Activated T-cell treated with anti-CD3 and anti-CD28 coated beads, Interleukin-2, amount 50 U/mL, for 24 hours (primary cell): ENCODE measurements at regions not wholly inside any gene's neighbourhood (a gene's known extent, or its start where the extent isn't known, plus 50 kb on each side); places are given as distances from the start of the nearest gene placed in this dataset.

ENCODE experiments used
- DNase-seq: peaks from one replicate; pipeline ENCODE4 v3.0.0-alpha.2; 2020
- H3K27ac Mint-ChIP-seq: 2 replicates; pipeline ENCODE4 v1.8.0; 2020; ENCODE audit warnings: mild to moderate bottlenecking, mixed read lengths
- H3K27me3 Mint-ChIP-seq: 2 replicates; pipeline ENCODE4 v1.8.0; 2020; ENCODE audit warnings: mixed read lengths
- H3K36me3 Mint-ChIP-seq: 2 replicates; pipeline ENCODE4 v1.8.0; 2020; ENCODE audit warnings: low read depth, mixed read lengths
- H3K4me1 Mint-ChIP-seq: 2 replicates; pipeline ENCODE4 v1.8.0; 2020; ENCODE audit warnings: low read depth, mixed read lengths
- H3K4me3 Mint-ChIP-seq: 2 replicates; pipeline ENCODE4 v1.8.0; 2020; ENCODE audit warnings: mild to moderate bottlenecking, moderate library complexity, mixed read lengths
- H3K9me3 Mint-ChIP-seq: 2 replicates; pipeline ENCODE4 v1.8.0; 2020; ENCODE audit warnings: mixed read lengths

GRCh38 chr11:29842061-29842460 is 174.8 kb downstream of the KCNA4 start:
- H3K4me1 Mint-ChIP-seq: no peaks in the 10 kb centered on the region
- H3K4me3 Mint-ChIP-seq: no peak overlapping the region
- H3K36me3 Mint-ChIP-seq: no peaks in the 10 kb centered on the region
- H3K9me3 Mint-ChIP-seq: peaks cover 2% of the 10 kb centered on the region
- H3K27me3 Mint-ChIP-seq: no peaks in the 10 kb centered on the region
- H3K27ac Mint-ChIP-seq: no peak overlapping the region
- no peak for DNase-seq

- H3K4me3 Mint-ChIP-seq: no peak overlapping the region
- H3K27ac Mint-ChIP-seq: no peak overlapping the region
- peaks cover 25% of the 10 kb centered on the region for H3K9me3 Mint-ChIP-seq
- DNase-seq: no peak
- H3K27me3 Mint-ChIP-seq: no peaks in the 10 kb centered on the region
- no peaks in the 10 kb centered on the region for H3K4me1 Mint-ChIP-seq
- H3K36me3 Mint-ChIP-seq: no peaks in the 10 kb centered on the region
Observed at GRCh38 chr11:29826878-29827277, 190.0 kb downstream of the KCNA4 start.

- Mint-ChIP-seq H3K4me1 (no peaks in the 10 kb centered on the region), H3K36me3 (no peaks in the 10 kb centered on the region), H3K9me3 (peaks cover 22% of the 10 kb centered on the region), H3K27me3 (no peaks in the 10 kb centered on the region), H3K4me3 (no peak overlapping the region), H3K27ac (no peak overlapping the region)
- DNase-seq: no peak
Observed at GRCh38 chr11:29816359-29816758, 200.5 kb downstream of the KCNA4 start.

DNA sequence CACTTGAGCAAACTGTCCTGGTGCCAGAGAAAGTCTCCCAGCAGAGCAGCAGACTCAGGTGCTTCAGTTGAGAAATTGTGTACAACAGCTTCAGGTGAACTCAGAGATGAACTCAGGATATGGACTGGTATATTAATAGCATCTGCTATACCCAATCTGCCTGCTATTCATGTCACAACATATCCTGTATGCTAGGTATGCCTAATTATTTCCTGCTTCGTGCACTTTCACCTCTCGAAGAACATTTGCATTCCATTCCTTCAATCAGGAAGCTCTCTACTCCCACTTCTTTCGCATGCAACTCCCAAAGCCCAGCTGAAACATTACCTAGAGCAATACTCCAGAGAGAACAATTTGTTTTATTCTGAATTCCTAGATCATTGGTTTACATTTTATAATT is 207.7 kb downstream of the KCNA4 start:
- H3K27ac Mint-ChIP-seq: no peak overlapping the region
- no peaks in the 10 kb centered on the region for H3K4me1 Mint-ChIP-seq
- no peak for DNase-seq
- peaks cover 11% of the 10 kb centered on the region for H3K9me3 Mint-ChIP-seq
- no peak overlapping the region for H3K4me3 Mint-ChIP-seq
- no peaks in the 10 kb centered on the region for H3K36me3 Mint-ChIP-seq
- no peaks in the 10 kb centered on the region for H3K27me3 Mint-ChIP-seq

DNA sequence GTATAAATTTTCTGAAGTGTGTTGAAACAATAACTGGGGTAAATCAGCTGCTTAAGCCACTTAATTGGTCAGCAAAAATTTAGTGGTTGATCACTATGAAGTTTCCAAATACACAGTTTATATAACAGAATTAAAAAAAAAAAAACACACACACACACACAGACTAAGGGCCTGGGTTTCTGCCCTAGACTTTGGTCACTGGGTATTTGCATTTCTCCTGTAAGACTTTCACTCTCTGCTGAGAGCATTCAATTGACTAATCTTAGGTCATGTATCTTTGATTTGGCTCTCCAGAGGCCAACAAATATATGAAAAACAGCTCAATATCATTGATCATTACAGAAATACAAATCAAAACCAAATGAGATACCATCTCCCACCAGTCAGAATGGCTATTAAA is 214.3 kb downstream of the KCNA4 start:
- Mint-ChIP-seq H3K4me3 (no peak overlapping the region), H3K27ac (no peak overlapping the region), H3K9me3 (peaks cover 10% of the 10 kb centered on the region), H3K27me3 (no peaks in the 10 kb centered on the region), H3K36me3 (no peaks in the 10 kb centered on the region), H3K4me1 (no peaks in the 10 kb centered on the region)
- DNase-seq: no peak

DNA sequence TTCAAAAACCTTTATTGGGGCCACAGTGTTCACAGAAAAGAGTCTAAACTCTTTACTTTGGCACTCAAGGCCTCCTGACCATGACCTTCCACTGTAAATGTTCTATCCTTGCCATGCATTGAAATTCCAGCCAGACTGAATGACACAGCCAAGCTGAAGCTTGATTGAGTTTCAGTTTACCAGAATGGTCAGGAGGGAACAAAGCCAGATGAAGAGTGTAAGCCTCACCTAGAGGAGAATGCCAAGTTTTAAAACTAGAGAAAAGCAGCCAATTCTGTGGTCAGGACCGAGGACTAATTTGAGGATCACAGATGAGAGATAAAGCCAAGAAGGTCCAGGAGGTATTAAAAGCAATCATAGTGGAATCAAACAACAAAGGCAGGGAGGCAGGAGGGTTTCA is 215.3 kb downstream of the KCNA4 start:
- Mint-ChIP-seq H3K4me1 (no peaks in the 10 kb centered on the region), H3K4me3 (no peak overlapping the region), H3K27ac (no peak overlapping the region)

GRCh38 chr11:29786092-29786491 is 230.7 kb downstream of the KCNA4 start:
- no peak for DNase-seq
- H3K4me1 Mint-ChIP-seq: no peaks in the 10 kb centered on the region
- no peaks in the 10 kb centered on the region for H3K27me3 Mint-ChIP-seq
- H3K9me3 Mint-ChIP-seq: peaks cover 21% of the 10 kb centered on the region
- H3K4me3 Mint-ChIP-seq: no peak overlapping the region
- no peak overlapping the region for H3K27ac Mint-ChIP-seq
- H3K36me3 Mint-ChIP-seq: no peaks in the 10 kb centered on the region

More for the DNA sequence above, 215.3 kb downstream of the KCNA4 start:
- peaks cover 7% of the 10 kb centered on the region for H3K9me3 Mint-ChIP-seq
- H3K36me3 Mint-ChIP-seq: no peaks in the 10 kb centered on the region
- no peaks in the 10 kb centered on the region for H3K27me3 Mint-ChIP-seq
- DNase-seq: no peak

DNA sequence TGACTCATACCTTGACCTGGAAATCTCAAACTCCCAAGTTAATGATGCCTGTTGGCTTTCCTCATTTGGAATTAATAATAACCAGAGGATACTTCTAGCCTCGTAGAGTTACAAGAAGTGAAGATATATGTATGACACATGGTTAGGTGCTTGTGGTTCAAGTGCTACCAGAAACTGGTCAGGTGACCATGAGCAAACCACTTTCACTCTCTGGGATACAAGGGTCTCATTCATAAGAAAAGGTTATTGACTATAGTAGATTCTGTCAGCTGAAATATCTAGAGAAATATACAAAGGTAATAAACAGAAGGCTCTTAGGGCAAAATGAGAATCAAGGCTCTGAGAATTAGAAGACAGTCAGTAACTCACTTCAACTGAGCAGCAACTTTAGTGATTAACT is 233.3 kb downstream of the KCNA4 start:
- H3K36me3 Mint-ChIP-seq: no peaks in the 10 kb centered on the region
- H3K9me3 Mint-ChIP-seq: peaks cover 22% of the 10 kb centered on the region
- no peak overlapping the region for H3K27ac Mint-ChIP-seq
- DNase-seq: no peak
- H3K27me3 Mint-ChIP-seq: no peaks in the 10 kb centered on the region
- H3K4me1 Mint-ChIP-seq: no peaks in the 10 kb centered on the region
- no peak overlapping the region for H3K4me3 Mint-ChIP-seq

GRCh38 chr11:29782447-29782846 is 234.4 kb downstream of the KCNA4 start:
- Mint-ChIP-seq H3K4me3 (no peak overlapping the region), H3K36me3 (no peaks in the 10 kb centered on the region), H3K4me1 (no peaks in the 10 kb centered on the region), H3K27ac (no peak overlapping the region), H3K27me3 (no peaks in the 10 kb centered on the region), H3K9me3 (peaks cover 24% of the 10 kb centered on the region)
- no peak for DNase-seq

DNA sequence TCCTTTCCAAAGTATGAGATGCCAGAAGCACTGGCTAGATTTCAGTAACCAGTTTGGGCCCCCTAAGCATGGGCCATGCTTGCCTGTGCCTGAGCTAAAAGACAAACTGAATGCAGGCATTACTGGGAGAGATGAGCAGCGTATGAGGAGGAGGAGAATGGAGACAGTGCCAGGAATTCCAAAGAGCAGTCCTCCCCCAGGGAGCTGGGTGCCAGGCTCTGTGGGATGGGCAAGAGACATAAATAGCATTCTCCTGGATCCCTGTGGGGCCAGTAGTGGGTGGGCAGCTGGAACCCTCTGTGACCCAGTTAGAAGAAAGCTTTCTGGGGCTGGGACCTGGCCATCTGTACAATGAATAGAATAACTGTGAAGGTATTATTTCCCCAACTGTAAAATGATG is 235.6 kb downstream of the KCNA4 start:
- H3K36me3 Mint-ChIP-seq: no peaks in the 10 kb centered on the region
- H3K4me3 Mint-ChIP-seq: no peak overlapping the region
- no peak overlapping the region for H3K27ac Mint-ChIP-seq
- no peak for DNase-seq
- H3K9me3 Mint-ChIP-seq: peaks cover 23% of the 10 kb centered on the region
- no peaks in the 10 kb centered on the region for H3K4me1 Mint-ChIP-seq
- no peaks in the 10 kb centered on the region for H3K27me3 Mint-ChIP-seq

DNA sequence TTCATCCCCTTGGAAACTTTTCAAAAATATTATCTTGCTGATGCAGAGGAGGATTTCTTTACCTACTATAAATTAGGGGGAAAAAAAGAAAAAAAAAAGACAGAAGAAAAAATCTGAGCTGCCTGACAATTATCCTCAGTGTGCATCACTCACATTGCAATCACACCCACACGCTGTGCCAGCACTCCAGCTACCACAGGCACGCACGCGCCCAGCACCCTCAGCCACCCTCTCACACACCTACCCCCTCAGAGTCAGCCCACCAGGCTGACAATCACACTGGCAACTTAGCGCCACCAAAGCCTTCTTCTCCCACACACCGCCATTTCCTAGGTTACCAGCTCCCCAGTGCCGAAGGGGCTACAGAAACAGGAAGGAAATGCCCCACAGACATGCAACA is 236.1 kb downstream of the KCNA4 start:
- Mint-ChIP-seq H3K4me1 (no peaks in the 10 kb centered on the region), H3K9me3 (peaks cover 18% of the 10 kb centered on the region), H3K27ac (no peak overlapping the region), H3K36me3 (no peaks in the 10 kb centered on the region), H3K4me3 (no peak overlapping the region), H3K27me3 (no peaks in the 10 kb centered on the region)
- DNase-seq: no peak

DNA sequence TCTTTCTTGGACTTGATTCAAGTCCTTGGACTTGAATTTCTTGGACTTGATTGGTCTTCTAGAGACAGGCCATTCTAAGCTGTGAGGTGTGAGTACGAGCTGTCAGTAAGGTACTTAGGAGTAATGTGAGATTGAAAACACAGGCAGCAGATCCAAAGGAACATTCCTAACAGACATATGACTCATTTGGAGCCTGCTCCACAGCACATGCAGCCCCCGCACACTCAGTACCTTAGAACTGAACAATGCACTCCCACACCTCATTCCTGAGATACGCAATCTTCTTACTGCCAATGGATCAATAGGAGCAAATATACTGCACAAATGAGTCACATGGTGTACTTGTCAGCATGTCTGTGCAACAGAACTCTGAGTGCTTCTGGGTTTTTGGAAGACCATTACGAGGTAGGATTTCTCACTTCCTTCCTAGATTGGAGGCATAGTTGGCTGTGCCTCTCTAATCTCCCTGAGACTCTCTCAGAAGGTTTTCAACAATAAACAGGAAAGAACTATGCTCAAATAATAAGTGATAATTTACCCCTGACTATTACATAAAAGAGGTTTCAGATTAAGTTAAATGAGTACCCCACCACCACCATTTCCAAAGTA is 243.1 kb downstream of the KCNA4 start:
- Mint-ChIP-seq H3K4me3 (no peak overlapping the region), H3K27ac (no peak overlapping the region), H3K4me1 (no peaks in the 10 kb centered on the region), H3K27me3 (no peaks in the 10 kb centered on the region), H3K9me3 (peaks cover 19% of the 10 kb centered on the region), H3K36me3 (no peaks in the 10 kb centered on the region)
- no peak for DNase-seq

GRCh38 chr11:29756871-29757270 is 260.0 kb downstream of the KCNA4 start:
- H3K27me3 Mint-ChIP-seq: no peaks in the 10 kb centered on the region
- DNase-seq: no peak
- no peaks in the 10 kb centered on the region for H3K36me3 Mint-ChIP-seq
- H3K9me3 Mint-ChIP-seq: peaks cover 15% of the 10 kb centered on the region
- H3K4me1 Mint-ChIP-seq: no peaks in the 10 kb centered on the region
- H3K27ac Mint-ChIP-seq: no peak overlapping the region
- no peak overlapping the region for H3K4me3 Mint-ChIP-seq

- Mint-ChIP-seq H3K36me3 (no peaks in the 10 kb centered on the region), H3K4me1 (no peaks in the 10 kb centered on the region), H3K4me3 (no peak overlapping the region), H3K27ac (no peak overlapping the region), H3K27me3 (no peaks in the 10 kb centered on the region), H3K9me3 (peaks cover 15% of the 10 kb centered on the region)
- no peak for DNase-seq
Observed at GRCh38 chr11:29755474-29755873, 261.4 kb downstream of the KCNA4 start.

GRCh38 chr11:29751618-29752017 is 265.2 kb downstream of the KCNA4 start:
- H3K27me3 Mint-ChIP-seq: no peaks in the 10 kb centered on the region
- no peak for DNase-seq
- H3K4me3 Mint-ChIP-seq: no peak overlapping the region
- no peak overlapping the region for H3K27ac Mint-ChIP-seq
- no peaks in the 10 kb centered on the region for H3K4me1 Mint-ChIP-seq
- peaks cover 13% of the 10 kb centered on the region for H3K9me3 Mint-ChIP-seq
- H3K36me3 Mint-ChIP-seq: no peaks in the 10 kb centered on the region

DNA sequence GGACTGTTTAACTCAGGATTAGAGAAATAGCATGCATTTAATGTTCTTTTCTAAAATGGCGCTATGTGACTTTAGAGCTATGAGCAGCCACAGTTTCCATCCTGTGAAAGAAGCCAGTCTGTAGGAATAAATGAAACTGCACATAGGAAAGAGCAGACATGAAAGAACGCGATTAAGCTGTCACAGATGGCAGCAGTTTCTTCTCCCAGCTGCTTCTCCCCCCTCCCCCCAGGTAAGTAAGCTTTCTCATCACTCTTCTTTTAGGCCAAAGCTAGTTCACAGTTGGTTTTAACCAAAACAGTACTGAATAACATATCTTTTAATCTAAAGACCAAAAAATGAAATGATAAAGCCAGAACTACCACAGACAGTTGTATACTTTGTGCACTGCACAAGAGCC is 266.4 kb downstream of the KCNA4 start:
- peaks cover 16% of the 10 kb centered on the region for H3K9me3 Mint-ChIP-seq
- no peak overlapping the region for H3K27ac Mint-ChIP-seq
- no peak overlapping the region for H3K4me3 Mint-ChIP-seq
- H3K27me3 Mint-ChIP-seq: no peaks in the 10 kb centered on the region
- H3K4me1 Mint-ChIP-seq: no peaks in the 10 kb centered on the region
- DNase-seq: no peak
- no peaks in the 10 kb centered on the region for H3K36me3 Mint-ChIP-seq
